Hepatocyte (in vitro differentiated cells): ENCODE measurements at regions not wholly inside any gene's neighbourhood (a gene's known extent, or its start where the extent isn't known, plus 50 kb on each side); places are given as distances from the start of the nearest gene placed in this dataset.
"Not testable (repeated sequence)": the region's sequence is repeated elsewhere in the genome, so short reads cannot be mapped to it uniquely, and the experiment has no call there.

Experiments used
- DNase-seq: peaks from one replicate; pipeline ENCODE4 v3.0.0-alpha.2; 2016; ENCODE audit warnings: low spot score
- H2AFZ ChIP-seq: fragments of 200-600 bp; sonication (generic); 2 replicates; pipeline ENCODE4 v1.6.0; 2016; ENCODE audit warnings: antibody characterized with exemption, mild to moderate bottlenecking
- H3K27ac ChIP-seq: fragments of 200-600 bp; sonication (generic); 2 replicates; pipeline ENCODE4 v1.5.1; 2016; ENCODE audit warnings: mild to moderate bottlenecking
- H3K27me3 ChIP-seq: fragments of 200-600 bp; sonication (generic); 2 replicates; pipeline ENCODE4 v1.6.1; 2016
- H3K36me3 ChIP-seq: fragments of 200-600 bp; sonication (generic); replicated peaks from 2 replicates; pipeline ENCODE4 v1.5.1; 2016; ENCODE audit warnings: low read depth; ENCODE audit not compliant: insufficient read depth
- H3K4me1 ChIP-seq: fragments of 200-600 bp; sonication (generic); 2 replicates; pipeline ENCODE4 v1.5.1; 2016; ENCODE audit warnings: mild to moderate bottlenecking, moderate library complexity; ENCODE audit not compliant: insufficient read depth
- H3K4me2 ChIP-seq: fragments of 200-600 bp; sonication (generic); 2 replicates; pipeline ENCODE4 v1.6.0; 2016
- H3K4me3 ChIP-seq: fragments of 200-600 bp; sonication (generic); 2 replicates; pipeline ENCODE4 v1.5.1; 2016; ENCODE audit warnings: mild to moderate bottlenecking
- H3K79me2 ChIP-seq: fragments of 200-600 bp; sonication (generic); 2 replicates; pipeline ENCODE4 v1.6.0; 2017; ENCODE audit warnings: mild to moderate bottlenecking
- H3K9me2 ChIP-seq: fragments of 200-600 bp; sonication (generic); replicated peaks from 2 replicates; pipeline ENCODE4 v1.6.0; 2017; ENCODE audit warnings: mild to moderate bottlenecking; ENCODE audit not compliant: insufficient read depth
- H3K9me3 ChIP-seq: fragments of 200-600 bp; sonication (generic); 2 replicates; pipeline ENCODE4 v1.5.1; 2016; ENCODE audit warnings: low read depth, mild to moderate bottlenecking
- H4K20me1 ChIP-seq: fragments of 200-600 bp; sonication (generic); 2 replicates; pipeline ENCODE4 v1.6.0; 2016; ENCODE audit warnings: mild to moderate bottlenecking; ENCODE audit not compliant: insufficient read depth, poor library complexity, severe bottlenecking
- EZH2 ChIP-seq: fragments of 200-600 bp; sonication (generic); IDR thresholded peaks from 2 replicates; pipeline ENCODE4 v1.6.1; 2016; ENCODE audit warnings: antibody characterized with exemption, mild to moderate bottlenecking, borderline replicate concordance
- EZH2phosphoT487 ChIP-seq: fragments of 200-600 bp; sonication (generic); IDR thresholded peaks from one replicate; pipeline ENCODE4 v1.6.1; 2018; ENCODE audit warnings: antibody characterized with exemption, mild to moderate bottlenecking, low read depth, moderate library complexity; ENCODE audit not compliant: unreplicated experiment, severe bottlenecking
- WGBS: methylation state at CpG from one replicate; pipeline ENCODE4 v1.1.6; 2016; ENCODE audit warnings: low lambda C conversion rate; ENCODE audit errors: missing lambda C conversion rate; 5-methylcytosine and 5-hydroxymethylcytosine counted together
- TF ChIP-seq, protein P1 (sequence below): fragments of 200-600 bp; sonication (generic); IDR thresholded peaks from 2 replicates; pipeline ENCODE4 v1.5.1; 2016; ENCODE audit warnings: antibody characterized with exemption, mild to moderate bottlenecking; ENCODE audit not compliant: poor library complexity

DNA sequence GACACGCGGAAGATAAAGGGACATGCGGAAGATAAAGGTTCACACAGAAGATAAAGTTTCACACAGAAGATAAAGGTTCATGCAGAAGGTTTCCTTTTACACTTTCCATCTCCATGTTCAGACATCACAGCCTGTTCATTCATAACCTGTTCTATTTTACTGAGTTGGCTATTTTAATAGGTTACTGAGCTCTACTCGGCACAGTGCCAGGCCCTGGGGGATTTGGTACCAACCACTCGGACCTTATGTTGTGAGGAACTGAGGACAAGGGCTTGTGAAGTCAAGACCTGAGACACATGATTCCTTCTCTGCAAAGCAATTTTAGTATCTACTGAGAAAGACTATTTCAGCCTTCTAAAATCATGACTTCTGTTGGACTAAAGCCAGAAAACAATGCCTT is 75.0 kb upstream of the ALKAL2 start:
- Histone ChIP-seq H3K79me2 (no peaks in the 10 kb centered on the region), H3K4me1 (no peaks in the 10 kb centered on the region), H3K36me3 (no peaks in the 10 kb centered on the region), H3K27me3 (no peaks in the 10 kb centered on the region), H4K20me1 (no peaks in the 10 kb centered on the region), H3K27ac (no peak overlapping the region), H3K9me3 (no peaks in the 10 kb centered on the region), H3K4me3 (no peak overlapping the region), H2AFZ (no peak overlapping the region), H3K4me2 (no peak overlapping the region), H3K9me2 (no peaks in the 10 kb centered on the region)
- no peak for DNase-seq
- TF ChIP-seq EZH2: no peak
- TF ChIP-seq EZH2phosphoT487: no peak
- TF ChIP-seq, protein P1, sequence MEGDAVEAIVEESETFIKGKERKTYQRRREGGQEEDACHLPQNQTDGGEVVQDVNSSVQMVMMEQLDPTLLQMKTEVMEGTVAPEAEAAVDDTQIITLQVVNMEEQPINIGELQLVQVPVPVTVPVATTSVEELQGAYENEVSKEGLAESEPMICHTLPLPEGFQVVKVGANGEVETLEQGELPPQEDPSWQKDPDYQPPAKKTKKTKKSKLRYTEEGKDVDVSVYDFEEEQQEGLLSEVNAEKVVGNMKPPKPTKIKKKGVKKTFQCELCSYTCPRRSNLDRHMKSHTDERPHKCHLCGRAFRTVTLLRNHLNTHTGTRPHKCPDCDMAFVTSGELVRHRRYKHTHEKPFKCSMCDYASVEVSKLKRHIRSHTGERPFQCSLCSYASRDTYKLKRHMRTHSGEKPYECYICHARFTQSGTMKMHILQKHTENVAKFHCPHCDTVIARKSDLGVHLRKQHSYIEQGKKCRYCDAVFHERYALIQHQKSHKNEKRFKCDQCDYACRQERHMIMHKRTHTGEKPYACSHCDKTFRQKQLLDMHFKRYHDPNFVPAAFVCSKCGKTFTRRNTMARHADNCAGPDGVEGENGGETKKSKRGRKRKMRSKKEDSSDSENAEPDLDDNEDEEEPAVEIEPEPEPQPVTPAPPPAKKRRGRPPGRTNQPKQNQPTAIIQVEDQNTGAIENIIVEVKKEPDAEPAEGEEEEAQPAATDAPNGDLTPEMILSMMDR: no peak
- 94% methylated on average over 5 of the region's 5 CpGs for WGBS

DNA sequence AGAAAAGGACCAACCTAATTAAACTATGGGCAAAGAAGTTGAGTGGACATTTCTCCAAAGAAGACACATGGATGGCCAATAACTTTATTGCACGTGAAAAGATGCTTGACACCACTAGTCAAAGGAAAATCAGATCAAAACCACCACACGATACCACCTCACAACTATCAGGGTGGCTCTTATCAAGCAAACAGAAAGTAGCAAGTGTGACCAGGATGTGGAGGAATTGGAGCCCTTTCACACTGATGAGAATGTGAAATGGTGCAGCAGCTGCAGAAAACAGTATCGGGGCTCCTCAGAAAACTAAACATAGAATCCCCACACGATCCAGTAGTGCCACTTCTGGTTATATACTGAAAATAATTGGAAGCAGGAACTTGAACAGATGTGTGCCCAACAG is 72.2 kb upstream of the ALKAL2 start:
- no peak overlapping the region for H3K4me3 ChIP-seq
- H3K9me2 ChIP-seq: no peaks in the 10 kb centered on the region
- no peak overlapping the region for H3K4me2 ChIP-seq
- H3K79me2 ChIP-seq: no peaks in the 10 kb centered on the region
- no peak overlapping the region for H2AFZ ChIP-seq
- 89% methylated on average over 4 of the region's 4 CpGs for WGBS
- H3K4me1 ChIP-seq: no peaks in the 10 kb centered on the region
- H3K9me3 ChIP-seq: no peaks in the 10 kb centered on the region
- H4K20me1 ChIP-seq: no peaks in the 10 kb centered on the region
- TF ChIP-seq, protein P1: no peak
- TF ChIP-seq EZH2: no peak
- no peak for TF ChIP-seq EZH2phosphoT487
- no peak overlapping the region for H3K27ac ChIP-seq
- DNase-seq: no peak
- H3K36me3 ChIP-seq: no peaks in the 10 kb centered on the region
- H3K27me3 ChIP-seq: no peaks in the 10 kb centered on the region

GRCh38 chr2:359047-359446 is 71.2 kb upstream of the ALKAL2 start:
- H3K27me3 ChIP-seq: no peaks in the 10 kb centered on the region
- no peaks in the 10 kb centered on the region for H3K36me3 ChIP-seq
- H3K4me3 ChIP-seq: no peak overlapping the region
- 53% methylated on average over 5 of the region's 5 CpGs for WGBS
- no peak overlapping the region for H2AFZ ChIP-seq
- H3K4me2 ChIP-seq: no peak overlapping the region
- no peak for DNase-seq
- H3K4me1 ChIP-seq: no peaks in the 10 kb centered on the region
- no peak for TF ChIP-seq EZH2phosphoT487
- TF ChIP-seq EZH2: no peak
- TF ChIP-seq, protein P1: no peak
- no peak overlapping the region for H3K27ac ChIP-seq
- no peaks in the 10 kb centered on the region for H3K9me3 ChIP-seq
- H3K9me2 ChIP-seq: no peaks in the 10 kb centered on the region
- no peaks in the 10 kb centered on the region for H4K20me1 ChIP-seq
- H3K79me2 ChIP-seq: no peaks in the 10 kb centered on the region

DNA sequence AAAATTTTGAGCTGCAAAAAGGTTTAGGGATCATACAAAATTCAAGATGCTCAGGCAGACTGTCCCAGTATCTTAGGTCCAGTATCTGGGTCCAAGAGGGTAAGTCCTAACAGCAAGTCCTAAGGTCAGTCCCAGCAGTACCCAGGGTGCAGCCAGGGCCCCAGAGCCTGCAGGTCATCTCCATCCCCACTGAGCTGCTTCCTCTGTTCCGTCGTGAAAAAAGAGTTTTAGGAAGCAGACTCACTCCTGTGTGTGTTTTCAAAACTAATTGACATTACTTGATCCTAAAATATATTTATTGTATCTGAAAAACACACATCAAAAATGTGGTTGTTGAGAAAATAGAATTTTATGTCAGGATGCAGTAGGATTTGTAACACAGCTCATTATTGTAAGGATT is 69.9 kb upstream of the ALKAL2 start:
- Histone ChIP-seq H3K4me3 (no peak overlapping the region), H3K9me3 (no peaks in the 10 kb centered on the region), H3K27ac (no peak overlapping the region), H3K9me2 (no peaks in the 10 kb centered on the region), H3K4me1 (no peaks in the 10 kb centered on the region), H3K36me3 (no peaks in the 10 kb centered on the region), H2AFZ (no peak overlapping the region), H3K79me2 (no peaks in the 10 kb centered on the region), H3K4me2 (no peak overlapping the region), H3K27me3 (no peaks in the 10 kb centered on the region), H4K20me1 (no peaks in the 10 kb centered on the region)
- WGBS: 81% methylated on average over 2 of the region's 2 CpGs
- DNase-seq: no peak
- TF ChIP-seq EZH2phosphoT487 (no peak), EZH2 (no peak)
- TF ChIP-seq, protein P1: no peak

DNA sequence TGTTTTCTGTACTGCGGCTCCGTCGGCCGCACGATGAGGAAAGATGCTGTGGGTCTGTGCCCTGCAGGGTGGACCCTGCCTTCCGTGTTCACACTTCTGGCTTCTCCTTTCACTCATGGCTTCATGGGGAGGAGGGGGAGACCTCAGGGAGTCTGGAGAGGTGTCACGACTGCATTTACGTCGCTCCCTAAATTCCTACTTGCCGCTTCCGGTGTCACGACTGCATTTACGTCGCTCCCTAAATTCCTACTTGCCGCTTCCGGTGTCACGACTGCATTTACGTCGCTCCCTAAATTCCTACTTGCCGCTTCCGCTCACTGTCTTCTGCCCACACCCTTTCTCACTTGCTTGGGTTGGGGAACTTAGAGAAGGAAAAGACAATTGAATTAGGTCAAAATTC is 68.4 kb upstream of the ALKAL2 start:
- H3K79me2 ChIP-seq, H3K27ac ChIP-seq, H3K9me2 ChIP-seq, H4K20me1 ChIP-seq, H3K4me2 ChIP-seq, H3K9me3 ChIP-seq, H3K4me1 ChIP-seq, DNase-seq, H3K4me3 ChIP-seq, H3K27me3 ChIP-seq, H3K36me3 ChIP-seq, H2AFZ ChIP-seq: not testable (repeated sequence)
- 89% methylated on average over 20 of the region's 21 CpGs for WGBS
